Caco-2 (cell line): ENCODE measurements at regions not wholly inside any gene's neighbourhood (a gene's known extent, or its start where the extent isn't known, plus 50 kb on each side); places are given as distances from the start of the nearest gene placed in this dataset.

ENCODE experiments used
- BruUV-seq: library from RNA; stranded (reverse); fragments of 400-500 nt; replicated peaks from 2 replicates; lab custom pipeline; 2021; lab: Mats Ljungman, UMichigan
- CTCF ChIA-PET: fragments of 300-600 bp; sonication (Branson Sonifier 250); formaldehyde crosslinking; loops from one replicate; lab custom pipeline; 2022; ENCODE audit warnings: antibody characterized with exemption; lab: Charles Lee
- POLR2A ChIA-PET: fragments of 300-600 bp; sonication (Branson Sonifier 250); formaldehyde crosslinking; loops from one replicate; lab custom pipeline; 2022; ENCODE audit warnings: antibody characterized with exemption; lab: Charles Lee
- DNase-seq, 2 experiments: peaks; one replicate each; pipeline versions ENCODE4 v3.0.0 to v3.0.0-alpha.2; 2020 to 2022
- H3K27me3 ChIP-seq: replicated peaks from 2 replicates; pipeline ENCODE4 v1.6.0; 2011; ENCODE audit warnings: low read length; ENCODE audit not compliant: control insufficient read depth, insufficient read depth
- H3K36me3 ChIP-seq: 2 replicates; pipeline ENCODE4 v1.5.1; 2011; ENCODE audit warnings: low read length; ENCODE audit not compliant: control insufficient read depth, insufficient read depth
- H3K4me1 ChIP-seq: fragments of 250-450 bp; sonication (Bioruptor Pico); 2 replicates; pipeline ENCODE4 v1.5.1; 2020; ENCODE audit warnings: mild to moderate bottlenecking
- H3K4me3 ChIP-seq: 2 replicates; pipeline ENCODE4 v1.5.1; 2011; ENCODE audit warnings: low read depth, mild to moderate bottlenecking, control low read depth, low read length
- H3K9me3 ChIP-seq: fragments of 250-450 bp; sonication (Bioruptor Pico); 2 replicates; pipeline ENCODE4 v1.5.1; 2020; ENCODE audit warnings: mild to moderate bottlenecking, moderate library complexity
- H3K27ac Mint-ChIP-seq: one replicate; pipeline ENCODE4 v1.8.0; 2022; ENCODE audit warnings: mixed read lengths; ENCODE audit not compliant: unreplicated experiment
- H3K27me3 Mint-ChIP-seq: one replicate; pipeline ENCODE4 v1.8.0; 2022; ENCODE audit warnings: mixed read lengths; ENCODE audit not compliant: insufficient read depth, unreplicated experiment
- H3K36me3 Mint-ChIP-seq: one replicate; pipeline ENCODE4 v1.8.0; 2022; ENCODE audit warnings: mild to moderate bottlenecking, mixed read lengths; ENCODE audit not compliant: insufficient read depth, unreplicated experiment
- H3K4me1 Mint-ChIP-seq: one replicate; pipeline ENCODE4 v1.8.0; 2022; ENCODE audit warnings: low read depth, mixed read lengths; ENCODE audit not compliant: unreplicated experiment
- H3K4me3 Mint-ChIP-seq: one replicate; pipeline ENCODE4 v1.8.0; 2022; ENCODE audit warnings: mild to moderate bottlenecking, moderate library complexity, mixed read lengths; ENCODE audit not compliant: unreplicated experiment
- H3K9me3 Mint-ChIP-seq: one replicate; pipeline ENCODE4 v1.8.0; 2022; ENCODE audit warnings: mixed read lengths; ENCODE audit not compliant: unreplicated experiment
- intact Hi-C: fragments of 100-400 bp; cut with micrococcal nuclease; formaldehyde crosslinking; loops from one replicate; pipeline ENCODE4 v1.10.0; 2022; ENCODE audit not compliant: unreplicated experiment
- TF ChIP-seq, protein P1 (sequence below), 2 experiments: fragments of 200-600 bp in 1 of 2; IDR thresholded peaks; 1 replicate in 1 of 2; 2 replicates in 1 of 2; pipeline versions ENCODE4 v1.5.1 to v1.8.0; 2011 to 2022; ENCODE audit warnings: antibody characterized with exemption in 1 of 2, control low read depth in 1 of 2, inconsistent platforms in 1 of 2, low read depth in 1 of 2, low read length in 1 of 2, mild to moderate bottlenecking in 1 of 2, moderate library complexity in 1 of 2; ENCODE audit not compliant: insufficient read depth in 1 of 2, severe bottlenecking in 1 of 2, unreplicated experiment in 1 of 2

DNA sequence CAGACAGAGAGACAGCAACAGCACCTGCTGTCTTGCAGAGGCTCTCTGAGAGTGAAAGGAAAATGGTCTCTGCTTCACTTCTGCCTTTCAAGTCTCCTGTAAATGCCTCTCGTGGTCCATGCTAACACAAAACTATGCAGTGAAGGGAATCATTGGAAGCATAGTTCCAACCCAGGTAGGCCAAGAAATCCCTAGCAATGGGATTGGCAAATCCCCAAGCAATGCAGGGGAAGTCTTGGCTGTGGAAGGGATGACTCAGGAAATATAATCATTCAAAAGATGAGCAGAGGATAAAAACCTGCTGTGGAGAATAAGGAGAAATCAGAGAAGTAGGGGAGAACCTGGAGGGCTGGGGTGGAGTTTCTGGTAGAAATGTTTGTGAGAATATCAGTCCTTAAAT is 216.1 kb upstream of the ZBED5 start:
- Mint-ChIP-seq H3K4me3 (no peak overlapping the region), H3K36me3 (no peaks in the 10 kb centered on the region), H3K27ac (no peak overlapping the region), H3K4me1 (peaks cover 6% of the 10 kb centered on the region), H3K9me3 (no peaks in the 10 kb centered on the region), H3K27me3 (peaks cover 12% of the 10 kb centered on the region)
- no peak for DNase-seq
- Histone ChIP-seq H3K9me3 (no peaks in the 10 kb centered on the region), H3K27me3 (no peaks in the 10 kb centered on the region; the same call in 1 of the 2 replicates), H3K4me3 (no peak overlapping the region), H3K36me3 (no peaks in the 10 kb centered on the region), H3K4me1 (no peaks in the 10 kb centered on the region)
- ChIA-PET POLR2A (no interaction called here), CTCF (no interaction called here)
- TF ChIP-seq, protein P1, sequence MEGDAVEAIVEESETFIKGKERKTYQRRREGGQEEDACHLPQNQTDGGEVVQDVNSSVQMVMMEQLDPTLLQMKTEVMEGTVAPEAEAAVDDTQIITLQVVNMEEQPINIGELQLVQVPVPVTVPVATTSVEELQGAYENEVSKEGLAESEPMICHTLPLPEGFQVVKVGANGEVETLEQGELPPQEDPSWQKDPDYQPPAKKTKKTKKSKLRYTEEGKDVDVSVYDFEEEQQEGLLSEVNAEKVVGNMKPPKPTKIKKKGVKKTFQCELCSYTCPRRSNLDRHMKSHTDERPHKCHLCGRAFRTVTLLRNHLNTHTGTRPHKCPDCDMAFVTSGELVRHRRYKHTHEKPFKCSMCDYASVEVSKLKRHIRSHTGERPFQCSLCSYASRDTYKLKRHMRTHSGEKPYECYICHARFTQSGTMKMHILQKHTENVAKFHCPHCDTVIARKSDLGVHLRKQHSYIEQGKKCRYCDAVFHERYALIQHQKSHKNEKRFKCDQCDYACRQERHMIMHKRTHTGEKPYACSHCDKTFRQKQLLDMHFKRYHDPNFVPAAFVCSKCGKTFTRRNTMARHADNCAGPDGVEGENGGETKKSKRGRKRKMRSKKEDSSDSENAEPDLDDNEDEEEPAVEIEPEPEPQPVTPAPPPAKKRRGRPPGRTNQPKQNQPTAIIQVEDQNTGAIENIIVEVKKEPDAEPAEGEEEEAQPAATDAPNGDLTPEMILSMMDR (IDR thresholded peaks at IDR 0.05; ENCODE audit: insufficient read depth in 1 of 2, low read depth in 1 of 2, low read length in 1 of 2, severe bottlenecking in 1 of 2, unreplicated experiment in 1 of 2), result no peak
- no TSS peak for BruUV-seq
- intact Hi-C loops, result no loop called here

- no peak overlapping the region for H3K4me3 ChIP-seq
- TF ChIP-seq, protein P1 (IDR thresholded peaks at IDR 0.05; ENCODE audit: insufficient read depth in 1 of 2, low read depth in 1 of 2, low read length in 1 of 2, severe bottlenecking in 1 of 2, unreplicated experiment in 1 of 2), result no peak
- no peaks in the 10 kb centered on the region for H3K9me3 ChIP-seq
- no peaks in the 10 kb centered on the region for H3K4me1 ChIP-seq
- no peak overlapping the region for H3K27ac Mint-ChIP-seq
- BruUV-seq, result no TSS peak
- H3K9me3 Mint-ChIP-seq, result no peaks in the 10 kb centered on the region
- intact Hi-C loops, result no loop called here
- CTCF ChIA-PET, result no interaction called here
- no peaks in the 10 kb centered on the region; the same call in 1 of the 2 replicates for H3K27me3 ChIP-seq
- peaks cover 9% of the 10 kb centered on the region for H3K27me3 Mint-ChIP-seq
- H3K36me3 ChIP-seq, result no peaks in the 10 kb centered on the region
- H3K36me3 Mint-ChIP-seq, result no peaks in the 10 kb centered on the region
- DNase-seq, result no peak
- POLR2A ChIA-PET, result no interaction called here
- no peak overlapping the region for H3K4me3 Mint-ChIP-seq
- H3K4me1 Mint-ChIP-seq, result peaks cover 6% of the 10 kb centered on the region
These were observed 214.2 kb upstream of the ZBED5 start for GRCh38 chr11:11072067-11072466.

- Mint-ChIP-seq H3K4me1 (peaks cover 6% of the 10 kb centered on the region), H3K36me3 (no peaks in the 10 kb centered on the region), H3K27ac (no peak overlapping the region), H3K27me3 (peaks cover 11% of the 10 kb centered on the region), H3K4me3 (no peak overlapping the region), H3K9me3 (no peaks in the 10 kb centered on the region)
- no peak for DNase-seq
- Histone ChIP-seq H3K36me3 (no peaks in the 10 kb centered on the region), H3K4me1 (no peaks in the 10 kb centered on the region), H3K4me3 (no peak overlapping the region), H3K27me3 (no peaks in the 10 kb centered on the region; the same call in 1 of the 2 replicates), H3K9me3 (no peaks in the 10 kb centered on the region)
- POLR2A ChIA-PET, result no interaction called here
- BruUV-seq, result no TSS peak
- CTCF ChIA-PET, result no interaction called here
- intact Hi-C loops, result no loop called here
- TF ChIP-seq, protein P1 (IDR thresholded peaks at IDR 0.05; ENCODE audit: insufficient read depth in 1 of 2, low read depth in 1 of 2, low read length in 1 of 2, severe bottlenecking in 1 of 2, unreplicated experiment in 1 of 2), result no peak
These were observed 213.6 kb upstream of the ZBED5 start for GRCh38 chr11:11071486-11071885.
